ENCODE measurements at regions not wholly inside any gene's neighbourhood (a gene's known extent, or its start where the extent isn't known, plus 50 kb on each side); places are given as distances from the start of the nearest gene placed in this dataset.

- 48 to 54% methylated on average over 8 of the region's 8 CpGs for WGBS, 2 donors (ENCODE audit: low coverage in 1 of 2)
- TF ChIP-seq EP300 (IDR thresholded peaks at IDR 0.05) (no peak), CTCF (IDR thresholded peaks at IDR 0.05) (no peak)
Observed at GRCh38 chr3:82496890-82497560, 735.6 kb upstream of the GBE1 start.

GRCh38 chr3:82495655-82496054, 734.2 kb upstream of the GBE1 start:
- Histone ChIP-seq H3K4me1 (no peaks in the 10 kb centered on the region), H3K27ac (no peak overlapping the region), H3K27me3 (no peaks in the 10 kb centered on the region), H3K36me3 (no peaks in the 10 kb centered on the region), H3K9me3 (no peaks in the 10 kb centered on the region), H3K4me3 (no peak overlapping the region)
- TF ChIP-seq POLR2A (IDR thresholded peaks at IDR 0.05) (no peak), EP300 (IDR thresholded peaks at IDR 0.05) (no peak), CTCF (IDR thresholded peaks at IDR 0.05) (no peak), POLR2AphosphoS5 (IDR thresholded peaks at IDR 0.05) (no peak)
- ATAC-seq: no peak
- 65 to 86% methylated on average over 1 to 2 of the region's 2 CpGs for WGBS, 2 donors (ENCODE audit: low coverage in 1 of 2)

More at GRCh38 chr3:82496890-82497560, 735.6 kb upstream of the GBE1 start:
- Histone ChIP-seq H3K27ac (no peak overlapping the region), H3K4me1 (no peaks in the 10 kb centered on the region), H3K4me3 (no peak overlapping the region), H3K36me3 (no peaks in the 10 kb centered on the region), H3K9me3 (no peaks in the 10 kb centered on the region), H3K27me3 (no peaks in the 10 kb centered on the region)
- ATAC-seq: no peak

- 88 to 92% methylated on average over 1 of the region's 1 CpG for WGBS, 2 donors (ENCODE audit: low coverage in 1 of 2)
- Histone ChIP-seq H3K27me3 (no peaks in the 10 kb centered on the region), H3K4me1 (no peaks in the 10 kb centered on the region), H3K27ac (no peak overlapping the region), H3K9me3 (no peaks in the 10 kb centered on the region), H3K4me3 (no peak overlapping the region), H3K36me3 (no peaks in the 10 kb centered on the region)
- no peak for TF ChIP-seq CTCF (IDR thresholded peaks at IDR 0.05)
- ATAC-seq: no peak
Observed at GRCh38 chr3:82494977-82495489, 733.6 kb upstream of the GBE1 start.

- Histone ChIP-seq H3K4me1 (no peaks in the 10 kb centered on the region), H3K9me3 (no peaks in the 10 kb centered on the region), H3K27me3 (no peaks in the 10 kb centered on the region), H3K4me3 (no peak overlapping the region), H3K36me3 (no peaks in the 10 kb centered on the region), H3K27ac (no peak overlapping the region)
- TF ChIP-seq EP300 (IDR thresholded peaks at IDR 0.05): no peak
- TF ChIP-seq CTCF (IDR thresholded peaks at IDR 0.05): no peak
- TF ChIP-seq POLR2AphosphoS5 (IDR thresholded peaks at IDR 0.05): no peak
- no peak for TF ChIP-seq POLR2A (IDR thresholded peaks at IDR 0.05)
- WGBS, 2 donors (ENCODE audit: low coverage in 1 of 2): 78% methylated on average over 2 of the region's 2 CpGs; no CpG with 5 or more reads in 1 of the 2 donors
- ATAC-seq: no peak
Observed at GRCh38 chr3:82493858-82494257, 732.4 kb upstream of the GBE1 start.

- Histone ChIP-seq H3K27ac (no peak overlapping the region), H3K27me3 (no peaks in the 10 kb centered on the region), H3K4me1 (no peaks in the 10 kb centered on the region), H3K9me3 (no peaks in the 10 kb centered on the region), H3K36me3 (no peaks in the 10 kb centered on the region), H3K4me3 (no peak overlapping the region)
- no peak for ATAC-seq
- no peak for TF ChIP-seq POLR2AphosphoS5 (IDR thresholded peaks at IDR 0.05)
- no peak for TF ChIP-seq CTCF (IDR thresholded peaks at IDR 0.05)
- TF ChIP-seq POLR2A (IDR thresholded peaks at IDR 0.05): no peak
- TF ChIP-seq EP300 (IDR thresholded peaks at IDR 0.05): no peak
- 83 to 95% methylated on average over 1 of the region's 1 CpG for WGBS, 2 donors (ENCODE audit: low coverage in 1 of 2)
Observed at GRCh38 chr3:82475306-82475705, 713.9 kb upstream of the GBE1 start.
